ENCODE measurements at regions not wholly inside any gene's neighbourhood (a gene's known extent, or its start where the extent isn't known, plus 50 kb on each side); places are given as distances from the start of the nearest gene placed in this dataset.

- Histone ChIP-seq H3K27me3 (peaks cover 0 to 26% (median 6%) of the 10 kb centered on the region in 9 donors), H3K4me3 (no peak overlapping the region), H3K27ac (peak overlapping the region in 9 of 12 donors; percentile 7 to 70 (median 55)), H3K9me3 (peaks cover 0 to 27% (median 14%) of the 10 kb centered on the region in 12 donors), H3K36me3 (no peaks in the 10 kb centered on the region), H3K4me1 (peaks cover 0 to 29% (median 7%) of the 10 kb centered on the region in 12 donors)
- TF ChIP-seq CTCF (IDR thresholded peaks at IDR 0.05) (no peak), POLR2A (IDR thresholded peaks at IDR 0.05) (no peak)
- DNase-seq (peak; percentile 35 to 82 (median 60)), ATAC-seq (peak; percentile 65 to 95 (median 87))
- WGBS, 4 donors, result 8 to 16% (median 11%) methylated on average over 6 to 9 of the region's 9 CpGs
- intact Hi-C loops (cut with DNase I), result no loop called here
These were observed 379.4 kb upstream of the RUNX1 start for GRCh38 chr21:35428489-35428888.

DNA sequence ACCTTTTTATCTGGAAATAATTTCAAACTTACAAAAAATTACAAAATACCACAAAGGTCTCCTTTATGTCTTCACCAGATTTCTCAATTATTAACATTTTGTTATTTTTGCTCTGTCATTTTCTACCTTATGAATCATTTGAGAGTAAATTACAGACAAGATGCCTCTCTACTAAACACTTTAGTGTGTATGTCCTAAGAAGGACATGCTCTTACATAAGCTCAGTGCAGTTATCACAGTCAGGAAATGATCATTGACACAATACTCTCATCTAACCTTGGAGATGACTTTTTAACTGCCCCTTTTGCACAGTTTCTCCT, 378.9 kb upstream of the RUNX1 start:
- no peaks in the 10 kb centered on the region for H3K36me3 ChIP-seq
- H3K4me3 ChIP-seq, result no peak overlapping the region
- peaks cover 0 to 27% (median 10%) of the 10 kb centered on the region in 12 donors for H3K9me3 ChIP-seq
- peak overlapping the region in 8 of 12 donors; percentile 50 to 70 (median 58) for H3K27ac ChIP-seq
- intact Hi-C loops (cut with DNase I), result no loop called here
- ATAC-seq (peak in 2 of 4 donors; percentile 33 to 69), DNase-seq (no peak)
- H3K4me1 ChIP-seq, result peaks cover 0 to 32% (median 7%) of the 10 kb centered on the region in 12 donors
- TF ChIP-seq CTCF (IDR thresholded peaks at IDR 0.05), result no peak
- TF ChIP-seq POLR2A (IDR thresholded peaks at IDR 0.05), result no peak
- H3K27me3 ChIP-seq, result peaks cover 0 to 26% (median 6%) of the 10 kb centered on the region in 9 donors

GRCh38 chr21:35427320-35428000, 378.4 kb upstream of the RUNX1 start:
- ATAC-seq (peak in 3 of 4 donors; percentile 57 to 67 (median 63)), DNase-seq (peak in 3 of 5 donors; percentile 20 to 44 (median 31))
- no peak for TF ChIP-seq POLR2A (IDR thresholded peaks at IDR 0.05)
- TF ChIP-seq CTCF (IDR thresholded peaks at IDR 0.05), result no peak
- Histone ChIP-seq H3K27ac (peak overlapping the region in 4 of 12 donors; percentile 50 to 70 (median 60)), H3K4me1 (peaks cover 0 to 32% (median 7%) of the 10 kb centered on the region in 12 donors), H3K9me3 (peaks cover 0 to 27% (median 7%) of the 10 kb centered on the region in 12 donors), H3K36me3 (no peaks in the 10 kb centered on the region), H3K27me3 (peaks cover 0 to 26% (median 6%) of the 10 kb centered on the region in 9 donors), H3K4me3 (no peak overlapping the region)
- intact Hi-C loops (cut with DNase I), result no loop called here
- 22 to 30% (median 24%) methylated on average over 9 of the region's 9 CpGs for WGBS, 4 donors

- Histone ChIP-seq H3K9me3 (peaks cover 0 to 27% (median 7%) of the 10 kb centered on the region in 12 donors), H3K4me3 (no peak overlapping the region), H3K36me3 (no peaks in the 10 kb centered on the region), H3K27me3 (peaks cover 0 to 26% (median 6%) of the 10 kb centered on the region in 9 donors), H3K27ac (peak overlapping the region in 2 of 12 donors; percentile 8 to 70), H3K4me1 (peaks cover 0 to 32% (median 7%) of the 10 kb centered on the region in 12 donors)
- intact Hi-C loops (cut with DNase I), result no loop called here
- TF ChIP-seq POLR2A (IDR thresholded peaks at IDR 0.05), result no peak
- TF ChIP-seq CTCF (IDR thresholded peaks at IDR 0.05), result no peak
- DNase-seq (no peak), ATAC-seq (no peak)
- 65 to 87% (median 75%) methylated on average over 2 of the region's 2 CpGs for WGBS, 4 donors
These were observed 377.8 kb upstream of the RUNX1 start for GRCh38 chr21:35426897-35427296.

Data from heart left ventricle (tissue), 16 donors.